ENCODE measurements at regions not wholly inside any gene's neighbourhood (a gene's known extent, or its start where the extent isn't known, plus 50 kb on each side); places are given as distances from the start of the nearest gene placed in this dataset.

GRCh38 chr22:49590381-49590780 is 237.3 kb downstream of the BRD1 start:
- Histone ChIP-seq H3K79me2 (ENCODE audit: insufficient read depth, low read length) (peaks cover 50% of the 10 kb centered on the region), H3K36me3 (ENCODE audit: control insufficient read depth in 1 of 2, insufficient read depth in 2 of 2, low read length in 2 of 2) (peaks cover 0 to 10% of the 10 kb centered on the region in 2 experiments; a peak in 1 of 4 replicates), H3K9ac (ENCODE audit: low read length) (no peak overlapping the region), H3K9me3 (ENCODE audit: control insufficient read depth in 1 of 2, insufficient read depth in 1 of 2, low read depth in 1 of 2, low read length in 2 of 2) (no peaks in the 10 kb centered on the region), H3K9me2 (ENCODE audit: insufficient read depth) (no peaks in the 10 kb centered on the region), H4K20me1 (ENCODE audit: insufficient read depth) (no peaks in the 10 kb centered on the region), H3K4me1 (ENCODE audit: control insufficient read depth in 1 of 2, insufficient read depth in 2 of 2, low read length in 2 of 2) (no peaks in the 10 kb centered on the region), H3K27ac (ENCODE audit: low read depth, low read length) (no peak overlapping the region), H3K27me3 (ENCODE audit: insufficient read depth, low read length) (no peaks in the 10 kb centered on the region), H3K4me3 (replicated peaks in 1 of 2; ENCODE audit: low read depth in 1 of 2, low read length in 2 of 2) (no peak overlapping the region), H3K4me2 (ENCODE audit: low read length) (no peak overlapping the region), H2AFZ (ENCODE audit: low read depth, low read length, poor library complexity, severe bottlenecking) (no peak overlapping the region)
- TF ChIP-seq SIN3A (IDR thresholded peaks at IDR 0.05; ENCODE audit: low read depth): no peak
- no peak for TF ChIP-seq ATF3 (IDR thresholded peaks at IDR 0.05)
- no peak for TF ChIP-seq RAD21 (IDR thresholded peaks at IDR 0.05; ENCODE audit: low read depth)
- no peak for TF ChIP-seq SP1 (IDR thresholded peaks at IDR 0.05; ENCODE audit: low read depth)
- TF ChIP-seq SRF (IDR thresholded peaks at IDR 0.05; ENCODE audit: low read depth): no peak
- no peak for TF ChIP-seq ZNF274 (IDR thresholded peaks at IDR 0.05; ENCODE audit: low read depth, low read length)
- TF ChIP-seq MAX (IDR thresholded peaks at IDR 0.05): no peak
- TF ChIP-seq JUND (IDR thresholded peaks at IDR 0.05): no peak
- TF ChIP-seq EZH2phosphoT487 (IDR thresholded peaks at IDR 0.05; ENCODE audit: borderline replicate concordance): no peak
- TF ChIP-seq EZH2 (IDR thresholded peaks at IDR 0.05): no peak
- no peak for TF ChIP-seq ZBTB33 (IDR thresholded peaks at IDR 0.05; ENCODE audit: extremely low read depth, insufficient replicate concordance, low read length)
- TF ChIP-seq CBX3 (IDR thresholded peaks at IDR 0.05; ENCODE audit: low read depth): no peak
- no peak for TF ChIP-seq POLR2AphosphoS5 (IDR thresholded peaks at IDR 0.05; ENCODE audit: low read depth, low read length)
- TF ChIP-seq YY1 (IDR thresholded peaks at IDR 0.05; ENCODE audit: extremely low read depth, insufficient replicate concordance, low read depth, low read length): no peak
- no peak for TF ChIP-seq ZFX (IDR thresholded peaks at IDR 0.05)
- no peak for TF ChIP-seq REST (IDR thresholded peaks at IDR 0.05; ENCODE audit: low read depth)
- ATAC-seq (no peak), DNase-seq (ENCODE audit: low read depth, low spot score) (no peak)
- intact Hi-C loops (cut with micrococcal nuclease): no loop called here
- BruUV-seq (replicated peaks): no TSS peak
- CTCF ChIA-PET: no interaction called here
- RAD21 ChIA-PET (ENCODE audit: low non-redundant PET in 1 of 2, low total read pairs in 2 of 2, uncharacterized antibody in 2 of 2, unreplicated experiment in 2 of 2): no interaction called here
- POLR2A ChIA-PET: no interaction called here
